ENCODE measurements at regions not wholly inside any gene's neighbourhood (a gene's known extent, or its start where the extent isn't known, plus 50 kb on each side); places are given as distances from the start of the nearest gene placed in this dataset.

GRCh38 chr4:65918212-65918611, 247.9 kb upstream of the EPHA5 start:
- TF ChIP-seq CTCF (IDR thresholded peaks at IDR 0.05): no peak
- no peak for TF ChIP-seq POLR2A (IDR thresholded peaks at IDR 0.05)
- no peak for TF ChIP-seq EP300 (IDR thresholded peaks at IDR 0.05)

All from ovary (tissue), 3 donors.